Neuronal stem cell (in vitro differentiated cells): ENCODE measurements at regions not wholly inside any gene's neighbourhood (a gene's known extent, or its start where the extent isn't known, plus 50 kb on each side); places are given as distances from the start of the nearest gene placed in this dataset.

Source experiments
- DNase-seq: peaks from one replicate; pipeline ENCODE4 v3.0.0-alpha.2; 2013; ENCODE audit warnings: low spot score
- H2AFZ ChIP-seq: one replicate; pipeline ENCODE4 v1.6.1; 2013; ENCODE audit warnings: mild to moderate bottlenecking, low read length, inconsistent platforms
- H2AK5ac ChIP-seq: 2 replicates; pipeline ENCODE4 v1.6.1; 2013; ENCODE audit warnings: low read depth, mild to moderate bottlenecking, inconsistent platforms, low read length, moderate library complexity, mixed read lengths
- H2BK120ac ChIP-seq: 2 replicates; pipeline ENCODE4 v1.6.1; 2013; ENCODE audit warnings: low read depth, mild to moderate bottlenecking, inconsistent platforms, low read length, moderate library complexity, mixed read lengths
- H2BK12ac ChIP-seq: one replicate; pipeline ENCODE4 v1.6.1; 2013; ENCODE audit warnings: low read length, inconsistent platforms
- H2BK15ac ChIP-seq: 2 replicates; pipeline ENCODE4 v1.6.1; 2013; ENCODE audit warnings: mild to moderate bottlenecking, low read length, inconsistent platforms, mixed read lengths
- H2BK5ac ChIP-seq: one replicate; pipeline ENCODE4 v1.6.1; 2013; ENCODE audit warnings: inconsistent platforms, mild to moderate bottlenecking, low read length, moderate library complexity
- H3K14ac ChIP-seq: one replicate; pipeline ENCODE4 v1.6.1; 2013; ENCODE audit warnings: low read length, inconsistent platforms
- H3K18ac ChIP-seq: 2 replicates; pipeline ENCODE4 v1.6.1; 2013; ENCODE audit warnings: low read length, inconsistent platforms
- H3K23ac ChIP-seq: 2 replicates; pipeline ENCODE4 v1.6.1; 2013; ENCODE audit warnings: low read depth, mild to moderate bottlenecking, mixed read lengths, low read length, inconsistent platforms; ENCODE audit not compliant: poor library complexity
- H3K27ac ChIP-seq: replicated peaks from 3 replicates; pipeline ENCODE4 v1.5.1; 2013; ENCODE audit warnings: low read length, inconsistent platforms
- H3K27me3 ChIP-seq, 3 experiments: 2 replicates each; pipeline ENCODE4 v1.6.1; 2013; ENCODE audit warnings: low read length in 3 of 3, mild to moderate bottlenecking in 2 of 3, inconsistent platforms in 1 of 3, low read depth in 1 of 3, mixed read lengths in 1 of 3, moderate library complexity in 1 of 3; ENCODE audit not compliant: control insufficient read depth in 3 of 3, insufficient read depth in 3 of 3
- H3K36me3 ChIP-seq, 2 donors: replicated peaks in 1 of 2; 2 replicates each; pipeline ENCODE4 v1.6.1; 2013; ENCODE audit warnings: low read length in 2 of 2; ENCODE audit not compliant: control insufficient read depth in 2 of 2, insufficient read depth in 2 of 2
- H3K4ac ChIP-seq: 2 replicates; pipeline ENCODE4 v1.6.1; 2013; ENCODE audit warnings: inconsistent platforms, mild to moderate bottlenecking, low read length, moderate library complexity
- H3K4me1 ChIP-seq, 2 donors: 1 replicate in 1 of 2; 2 replicates in 1 of 2; pipeline ENCODE4 v1.6.1; 2013; ENCODE audit warnings: low read length in 2 of 2, low read depth in 1 of 2; ENCODE audit not compliant: control insufficient read depth in 2 of 2, insufficient read depth in 1 of 2
- H3K4me2 ChIP-seq: one replicate; pipeline ENCODE4 v1.6.1; 2013; ENCODE audit warnings: mild to moderate bottlenecking, low read length, inconsistent platforms; ENCODE audit not compliant: insufficient read depth, poor library complexity, severe bottlenecking
- H3K4me3 ChIP-seq, 2 donors: 2 replicates each; pipeline ENCODE4 v1.5.1; 2013; ENCODE audit warnings: low read length in 2 of 2, mild to moderate bottlenecking in 2 of 2, inconsistent platforms in 1 of 2, moderate library complexity in 1 of 2
- H3K79me1 ChIP-seq: one replicate; pipeline ENCODE4 v1.6.1; 2013; ENCODE audit warnings: low read depth, mild to moderate bottlenecking, inconsistent platforms, low read length, moderate library complexity
- H3K9ac ChIP-seq: one replicate; pipeline ENCODE4 v1.6.1; 2013; ENCODE audit warnings: mild to moderate bottlenecking, low read depth, low read length, inconsistent platforms; ENCODE audit not compliant: poor library complexity
- H3K9me3 ChIP-seq, 2 donors: replicated peaks in 1 of 2; 2 replicates each; pipeline versions ENCODE3 to v1.6.1; 2013; ENCODE audit warnings: low read length in 2 of 2, mild to moderate bottlenecking in 2 of 2, inconsistent platforms in 1 of 2, low read depth in 1 of 2, mixed read lengths in 1 of 2, moderate library complexity in 1 of 2; ENCODE audit not compliant: control insufficient read depth in 2 of 2, insufficient read depth in 1 of 2
- H4K8ac ChIP-seq: one replicate; pipeline ENCODE4 v1.6.1; 2013; ENCODE audit warnings: low read depth, mild to moderate bottlenecking, inconsistent platforms, low read length, moderate library complexity
- H4K91ac ChIP-seq: one replicate; pipeline ENCODE4 v1.6.1; 2013; ENCODE audit warnings: low read length, low read depth, mild to moderate bottlenecking, inconsistent platforms; ENCODE audit not compliant: poor library complexity
- WGBS, 2 donors: extraction: QIAGEN DNeasy Blood & Tissue Kit; methylation state at CpG; one replicate each; pipeline ENCODE4 v1.1.7; 2013; ENCODE audit warnings: missing lambda C conversion rate in 2 of 2, mixed read lengths in 1 of 2; ENCODE audit not compliant: insufficient read length in 2 of 2, insufficient replicate concordance in 1 of 2; ENCODE audit errors: extremely low coverage in 2 of 2; 5-methylcytosine and 5-hydroxymethylcytosine counted together

- no peak overlapping the region for H3K4me3 ChIP-seq
- no peak overlapping the region for H3K18ac ChIP-seq
- H3K79me1 ChIP-seq, result no peaks in the 10 kb centered on the region
- no peak overlapping the region for H3K4ac ChIP-seq
- no peaks in the 10 kb centered on the region for H3K9me3 ChIP-seq
- H3K4me1 ChIP-seq, result no peaks in the 10 kb centered on the region
- no peak overlapping the region for H3K9ac ChIP-seq
- H2BK15ac ChIP-seq, result no peak overlapping the region
- no peaks in the 10 kb centered on the region for H3K27me3 ChIP-seq
- H4K91ac ChIP-seq, result no peak overlapping the region
- H2BK5ac ChIP-seq, result no peak overlapping the region
- H3K4me2 ChIP-seq, result no peak overlapping the region
- H2AK5ac ChIP-seq, result no peak overlapping the region
- H2BK12ac ChIP-seq, result no peak overlapping the region
- no peaks in the 10 kb centered on the region for H3K36me3 ChIP-seq
- no peak overlapping the region for H3K27ac ChIP-seq
- H4K8ac ChIP-seq, result no peak overlapping the region
- no peak overlapping the region for H3K23ac ChIP-seq
- no peak for DNase-seq
- no peak overlapping the region for H2AFZ ChIP-seq
- H3K14ac ChIP-seq, result no peak overlapping the region
- no peak overlapping the region for H2BK120ac ChIP-seq
These were observed 132.1 kb upstream of the PTCHD4 start for GRCh38 chr6:48243071-48243470.

- no peak overlapping the region for H3K4me2 ChIP-seq
- H3K27ac ChIP-seq, result no peak overlapping the region
- H3K4me3 ChIP-seq, result no peak overlapping the region
- no peak overlapping the region for H3K23ac ChIP-seq
- H3K79me1 ChIP-seq, result no peaks in the 10 kb centered on the region
- no peak overlapping the region for H2BK5ac ChIP-seq
- H2BK12ac ChIP-seq, result no peak overlapping the region
- H3K4ac ChIP-seq, result no peak overlapping the region
- H2BK15ac ChIP-seq, result no peak overlapping the region
- no peaks in the 10 kb centered on the region for H3K27me3 ChIP-seq
- no peaks in the 10 kb centered on the region for H3K4me1 ChIP-seq
- no peak overlapping the region for H3K14ac ChIP-seq
- no peaks in the 10 kb centered on the region for H3K9me3 ChIP-seq
- no peak for DNase-seq
- no peak overlapping the region for H3K9ac ChIP-seq
- no peak overlapping the region for H2AFZ ChIP-seq
- no peak overlapping the region for H2BK120ac ChIP-seq
- no peak overlapping the region for H3K18ac ChIP-seq
- H2AK5ac ChIP-seq, result no peak overlapping the region
- no peak overlapping the region for H4K91ac ChIP-seq
- H4K8ac ChIP-seq, result no peak overlapping the region
- WGBS, 2 donors, result no CpG with 5 or more reads among the region's 7 CpGs
- H3K36me3 ChIP-seq, result no peaks in the 10 kb centered on the region
These were observed 129.3 kb upstream of the PTCHD4 start for GRCh38 chr6:48240287-48240686.

GRCh38 chr6:48236375-48236774 lies 125.4 kb upstream of the PTCHD4 start:
- no peak overlapping the region for H3K27ac ChIP-seq
- H3K14ac ChIP-seq, result no peak overlapping the region
- H2AFZ ChIP-seq, result no peak overlapping the region
- no peak overlapping the region for H2BK120ac ChIP-seq
- H2BK5ac ChIP-seq, result no peak overlapping the region
- no peaks in the 10 kb centered on the region for H3K27me3 ChIP-seq
- no peak overlapping the region for H3K4me3 ChIP-seq
- no peak overlapping the region for H3K4ac ChIP-seq
- no peak overlapping the region for H3K4me2 ChIP-seq
- DNase-seq, result no peak
- H2BK12ac ChIP-seq, result no peak overlapping the region
- no peak overlapping the region for H2BK15ac ChIP-seq
- no peak overlapping the region for H4K91ac ChIP-seq
- no peaks in the 10 kb centered on the region for H3K36me3 ChIP-seq
- no peak overlapping the region for H2AK5ac ChIP-seq
- H3K23ac ChIP-seq, result no peak overlapping the region
- no peaks in the 10 kb centered on the region for H3K4me1 ChIP-seq
- WGBS, 2 donors, result no CpG with 5 or more reads among the region's 1 CpG
- no peak overlapping the region for H3K18ac ChIP-seq
- H3K79me1 ChIP-seq, result no peaks in the 10 kb centered on the region
- peaks cover 0 to 4% of the 10 kb centered on the region in 2 donors for H3K9me3 ChIP-seq
- H3K9ac ChIP-seq, result no peak overlapping the region
- no peak overlapping the region for H4K8ac ChIP-seq

GRCh38 chr6:48233063-48233462 lies 122.1 kb upstream of the PTCHD4 start:
- Histone ChIP-seq H2BK15ac (no peak overlapping the region), H3K27me3 (no peaks in the 10 kb centered on the region), H2BK12ac (no peak overlapping the region), H4K91ac (no peak overlapping the region), H4K8ac (no peak overlapping the region), H3K4me3 (no peak overlapping the region), H2BK120ac (no peak overlapping the region), H3K9me3 (peaks cover 0 to 4% of the 10 kb centered on the region in 2 donors), H2AK5ac (no peak overlapping the region), H3K14ac (no peak overlapping the region), H3K36me3 (no peaks in the 10 kb centered on the region), H2AFZ (peak overlapping the region; percentile 22), H3K27ac (no peak overlapping the region), H3K4ac (no peak overlapping the region), H3K4me1 (no peaks in the 10 kb centered on the region), H3K79me1 (no peaks in the 10 kb centered on the region), H3K18ac (no peak overlapping the region), H3K23ac (no peak overlapping the region), H3K4me2 (no peak overlapping the region), H2BK5ac (no peak overlapping the region), H3K9ac (no peak overlapping the region)
- WGBS, 2 donors, result no CpG with 5 or more reads among the region's 6 CpGs
- DNase-seq, result no peak
